Fibroblast of villous mesenchyme (primary cell): ENCODE measurements at regions not wholly inside any gene's neighbourhood (a gene's known extent, or its start where the extent isn't known, plus 50 kb on each side); places are given as distances from the start of the nearest gene placed in this dataset.
A peak's percentile ranks its signal among the peaks of the same experiment; 100 is the strongest.

Source experiments
- DNase-seq: peaks from one replicate; pipeline ENCODE4 v3.0.0-alpha.2; 2010; ENCODE audit warnings: low read depth
- H3K4me3 ChIP-seq: 2 replicates; pipeline ENCODE4 v1.5.1; 2011; ENCODE audit warnings: low read depth, mild to moderate bottlenecking, low read length
- TF ChIP-seq, protein P1 (sequence below): IDR thresholded peaks from 2 replicates; pipeline ENCODE4 v1.5.1; 2012; ENCODE audit warnings: low read depth, mild to moderate bottlenecking, low read length; ENCODE audit not compliant: insufficient read depth

DNA sequence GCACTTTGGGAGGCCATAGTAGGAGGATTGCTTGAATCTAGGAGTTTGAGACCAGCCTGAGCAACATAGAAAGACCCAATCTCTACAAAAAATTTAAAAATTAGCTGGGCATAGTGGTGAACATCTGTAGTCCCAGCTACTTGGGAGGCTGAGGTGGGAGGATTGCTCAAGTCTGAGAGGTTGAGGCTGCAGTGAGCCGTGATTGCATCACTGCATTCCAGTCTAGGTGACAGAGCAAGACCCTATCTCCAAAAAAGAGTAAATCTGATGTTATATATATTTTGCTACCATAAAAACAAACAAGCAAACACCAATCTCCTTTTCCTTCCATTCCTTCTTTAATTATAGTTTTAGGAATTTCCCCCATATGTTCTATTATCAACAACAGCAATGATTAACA is 74.2 kb upstream of the RNU6-1 start:
- TF ChIP-seq, protein P1, sequence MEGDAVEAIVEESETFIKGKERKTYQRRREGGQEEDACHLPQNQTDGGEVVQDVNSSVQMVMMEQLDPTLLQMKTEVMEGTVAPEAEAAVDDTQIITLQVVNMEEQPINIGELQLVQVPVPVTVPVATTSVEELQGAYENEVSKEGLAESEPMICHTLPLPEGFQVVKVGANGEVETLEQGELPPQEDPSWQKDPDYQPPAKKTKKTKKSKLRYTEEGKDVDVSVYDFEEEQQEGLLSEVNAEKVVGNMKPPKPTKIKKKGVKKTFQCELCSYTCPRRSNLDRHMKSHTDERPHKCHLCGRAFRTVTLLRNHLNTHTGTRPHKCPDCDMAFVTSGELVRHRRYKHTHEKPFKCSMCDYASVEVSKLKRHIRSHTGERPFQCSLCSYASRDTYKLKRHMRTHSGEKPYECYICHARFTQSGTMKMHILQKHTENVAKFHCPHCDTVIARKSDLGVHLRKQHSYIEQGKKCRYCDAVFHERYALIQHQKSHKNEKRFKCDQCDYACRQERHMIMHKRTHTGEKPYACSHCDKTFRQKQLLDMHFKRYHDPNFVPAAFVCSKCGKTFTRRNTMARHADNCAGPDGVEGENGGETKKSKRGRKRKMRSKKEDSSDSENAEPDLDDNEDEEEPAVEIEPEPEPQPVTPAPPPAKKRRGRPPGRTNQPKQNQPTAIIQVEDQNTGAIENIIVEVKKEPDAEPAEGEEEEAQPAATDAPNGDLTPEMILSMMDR, result no peak
- H3K4me3 ChIP-seq, result no peak overlapping the region
- no peak for DNase-seq

DNA sequence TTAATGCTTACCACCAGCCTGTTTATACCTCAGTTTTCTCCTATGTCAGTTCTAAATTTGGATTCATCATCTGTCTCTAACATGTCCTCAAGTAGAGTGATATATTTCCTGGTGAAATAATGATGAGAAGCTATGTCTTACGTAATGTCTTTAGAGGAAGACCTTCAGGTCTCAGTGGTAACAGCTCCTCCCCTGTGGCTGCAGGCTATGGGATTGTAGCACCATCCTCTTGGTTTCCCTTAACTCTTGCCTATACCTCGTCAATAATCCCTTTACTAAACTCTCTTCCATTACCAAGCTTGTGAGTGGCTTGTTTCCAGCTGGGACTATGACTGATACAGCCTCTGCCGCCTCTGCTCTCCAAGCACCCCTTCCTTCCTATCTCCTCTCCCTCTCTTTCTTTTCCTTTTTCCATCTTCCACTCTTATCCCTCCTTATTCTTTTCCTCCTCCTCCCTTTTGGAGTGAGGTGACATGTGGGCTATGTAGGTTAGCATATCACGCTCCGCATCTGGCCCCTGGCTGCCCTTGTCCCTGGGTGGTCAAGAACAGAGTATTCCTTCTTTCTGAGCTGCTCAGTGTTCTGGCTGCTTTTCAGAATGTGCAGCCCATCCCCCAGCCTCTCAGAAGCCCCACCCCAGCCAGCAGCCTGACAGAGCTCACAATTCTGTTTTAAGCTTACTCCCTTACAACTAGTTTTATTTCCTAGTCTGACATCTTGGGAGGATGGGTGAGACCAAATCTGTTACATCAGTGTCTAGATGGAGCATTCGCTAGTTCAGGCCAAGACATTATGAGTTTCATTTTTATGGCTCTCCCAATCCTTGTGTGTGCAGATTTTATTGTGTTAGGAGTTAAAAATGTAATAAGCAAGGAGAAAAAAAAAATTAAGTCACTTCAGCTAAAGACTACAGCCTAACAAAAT is 75.0 kb upstream of the RNU6-1 start:
- DNase-seq, result peak; percentile 68
- TF ChIP-seq, protein P1, result no peak
- H3K4me3 ChIP-seq, result no peak overlapping the region

DNA sequence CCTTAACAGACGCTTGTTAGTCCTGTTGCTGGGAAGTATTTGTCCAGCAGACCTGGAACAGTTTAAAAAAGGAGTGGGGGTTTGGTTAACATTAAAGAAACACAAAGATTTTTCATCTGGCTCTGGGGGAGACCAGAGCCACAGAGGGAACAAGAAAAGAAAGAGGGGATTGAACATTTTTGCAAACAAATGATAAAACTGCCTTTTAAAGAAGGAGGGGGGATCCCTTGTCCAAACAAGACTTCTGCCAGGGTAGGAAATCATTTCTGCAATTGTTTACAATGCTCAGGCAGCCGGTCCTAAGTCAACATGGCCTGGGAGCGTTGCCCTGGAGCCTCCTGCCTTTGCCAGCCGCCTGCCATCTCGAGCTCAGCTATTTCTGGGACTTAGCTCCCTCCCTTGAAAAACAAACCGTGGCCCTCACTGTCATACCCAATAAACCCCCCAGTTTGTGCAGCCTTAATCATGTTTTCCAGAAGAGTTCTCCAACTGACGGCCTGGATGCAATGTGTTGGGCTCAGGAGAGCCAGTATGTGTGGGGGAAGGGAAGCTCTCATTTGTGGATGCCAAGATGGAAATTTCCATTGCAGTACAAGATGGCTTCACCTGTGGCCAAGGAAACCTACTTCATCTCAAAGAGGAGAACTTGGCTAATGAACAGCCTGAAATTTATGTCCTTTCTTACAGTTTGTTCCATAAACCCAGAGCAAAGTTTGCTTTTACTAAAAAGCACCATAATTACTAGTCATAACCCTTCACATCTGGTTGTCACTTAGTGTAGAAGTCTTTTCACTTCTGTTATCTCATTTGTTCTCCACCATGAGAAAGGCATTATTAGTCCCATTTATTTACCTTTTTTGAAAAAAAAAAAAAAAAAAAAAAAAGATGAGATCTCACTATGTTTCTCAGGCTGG is 75.9 kb upstream of the RNU6-1 start:
- no peak overlapping the region for H3K4me3 ChIP-seq
- TF ChIP-seq, protein P1, result no peak
- peak; percentile 44 for DNase-seq

DNA sequence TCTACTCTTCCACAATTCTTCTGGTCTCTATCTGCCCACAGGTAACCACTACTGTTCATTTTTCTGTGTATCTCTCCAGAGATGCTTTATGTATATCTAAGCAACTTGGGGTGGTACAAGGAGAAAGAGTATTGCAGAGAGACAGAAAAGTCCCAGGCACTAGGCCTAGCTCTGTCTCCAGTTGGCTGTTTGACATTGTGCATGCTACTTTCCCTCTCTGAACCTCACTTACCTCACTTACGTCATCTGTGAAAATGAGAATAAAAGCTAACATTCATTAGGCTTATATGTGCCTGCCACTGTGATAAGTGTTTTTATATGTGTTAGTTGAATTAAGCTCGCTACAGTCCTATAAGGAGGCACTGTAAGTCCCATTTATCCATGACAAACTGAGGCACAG is 76.7 kb upstream of the RNU6-1 start:
- H3K4me3 ChIP-seq, result no peak overlapping the region
- no peak for DNase-seq
- TF ChIP-seq, protein P1, result no peak

DNA sequence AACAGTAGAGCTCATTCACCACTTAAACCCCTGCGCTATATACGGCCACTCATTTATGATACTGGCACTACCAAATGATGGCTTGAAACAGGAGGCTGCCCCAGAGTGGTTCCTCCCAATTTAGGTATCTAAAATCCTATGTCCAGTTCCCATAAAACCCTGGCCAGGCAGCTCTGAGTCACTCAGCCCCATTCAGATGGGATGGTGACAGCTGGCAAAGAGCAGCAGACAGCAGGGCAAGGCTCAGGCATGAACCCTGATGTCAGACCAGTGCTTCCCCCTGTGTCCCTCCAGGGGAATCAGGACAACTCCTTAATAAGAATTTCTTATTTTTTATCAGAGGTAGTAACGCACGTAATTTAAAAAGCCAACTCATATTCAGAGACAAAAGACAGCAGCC is 77.2 kb upstream of the RNU6-1 start:
- H3K4me3 ChIP-seq, result no peak overlapping the region
- TF ChIP-seq, protein P1, result no peak
- DNase-seq, result no peak

DNA sequence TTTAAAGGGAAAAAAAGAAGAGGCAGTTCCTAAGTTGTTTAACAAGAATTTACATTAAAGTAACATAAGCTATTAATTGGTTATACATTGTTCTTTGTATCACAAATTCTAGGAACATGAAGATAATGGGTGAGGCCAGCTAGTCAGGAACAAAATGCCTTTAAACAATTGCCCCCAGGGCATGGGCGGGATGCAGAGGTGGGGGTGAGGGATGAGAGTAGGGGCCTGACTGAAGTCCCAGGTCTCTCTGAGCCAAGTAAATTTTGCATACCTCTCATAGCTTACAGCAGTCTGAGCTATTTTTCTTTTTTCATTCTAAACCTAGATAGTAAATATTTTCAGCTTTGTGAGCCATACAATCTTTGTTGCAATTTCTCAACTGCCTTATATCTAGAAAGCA is 77.8 kb upstream of the RNU6-1 start:
- H3K4me3 ChIP-seq, result no peak overlapping the region
- DNase-seq, result no peak

More for the DNA sequence above, 77.8 kb upstream of the RNU6-1 start:
- TF ChIP-seq, protein P1, result no peak
